Natural killer cell treated with Interleukin-12 subunit alpha and Interleukin-12 subunit beta and Interleukin-15 and Interleukin-18, amount 100 ng/mL, for 72 hours (primary cell): ENCODE measurements at regions not wholly inside any gene's neighbourhood (a gene's known extent, or its start where the extent isn't known, plus 50 kb on each side); places are given as distances from the start of the nearest gene placed in this dataset.
A peak's percentile ranks its signal among the peaks of the same experiment; 100 is the strongest.

Source experiments
- ATAC-seq, 2 donors: fragments of 150-1000 bp; cut with Tn5 transposase in 1 of 2; sonication (Bioruptor Pico), chemical (Tn5 transposase) in 1 of 2; 2 replicates each; pipeline ENCODE4 v1.10.0; 2021
- DNase-seq: peaks from one replicate; pipeline ENCODE4 v3.0.0; 2022; ENCODE audit warnings: low spot score
- H3K27ac Mint-ChIP-seq, 2 donors: 1 replicate in 1 of 2; 2 replicates in 1 of 2; pipeline ENCODE4 v1.8.0; 2022; ENCODE audit warnings: mixed read lengths in 2 of 2, mild to moderate bottlenecking in 1 of 2, moderate library complexity in 1 of 2
- H3K27me3 Mint-ChIP-seq, 2 donors: 1 replicate in 1 of 2; 2 replicates in 1 of 2; pipeline ENCODE4 v1.8.0; 2022; ENCODE audit warnings: mixed read lengths in 2 of 2
- H3K36me3 Mint-ChIP-seq: one replicate; pipeline ENCODE4 v1.8.0; 2022; ENCODE audit warnings: mixed read lengths
- H3K4me1 Mint-ChIP-seq, 2 donors: 1 replicate in 1 of 2; 2 replicates in 1 of 2; pipeline ENCODE4 v1.8.0; 2022; ENCODE audit warnings: low read depth in 2 of 2, mixed read lengths in 2 of 2, mild to moderate bottlenecking in 1 of 2
- H3K4me3 Mint-ChIP-seq: one replicate; pipeline ENCODE4 v1.8.0; 2022; ENCODE audit warnings: mixed read lengths
- H3K9me3 Mint-ChIP-seq: 2 replicates; pipeline ENCODE4 v1.8.0; 2022; ENCODE audit warnings: mixed read lengths

DNA sequence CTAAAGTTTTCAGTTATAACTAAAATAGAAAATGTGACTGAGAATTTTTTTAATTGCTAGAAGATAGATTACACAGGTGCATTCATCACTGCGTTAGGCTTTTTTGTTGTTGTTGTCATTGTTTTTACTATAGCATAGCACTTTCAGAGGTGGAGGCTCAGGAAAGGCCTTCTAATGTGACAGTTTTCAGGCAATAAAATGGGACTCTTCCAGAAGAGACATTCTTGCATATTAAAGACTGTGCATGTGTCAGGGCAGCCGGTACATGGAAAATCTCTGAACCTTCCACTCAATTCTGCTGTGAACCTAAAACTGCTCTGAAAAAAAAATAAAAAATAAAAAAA is 175.2 kb downstream of the METTL4 start:
- no peaks in the 10 kb centered on the region for H3K36me3 Mint-ChIP-seq
- H3K27me3 Mint-ChIP-seq, result peaks cover 4 to 33% of the 10 kb centered on the region in 2 donors
- DNase-seq (no peak), ATAC-seq (no peak)
- no peak overlapping the region for H3K27ac Mint-ChIP-seq
- H3K9me3 Mint-ChIP-seq, result no peaks in the 10 kb centered on the region
- H3K4me3 Mint-ChIP-seq, result no peak overlapping the region
- no peaks in the 10 kb centered on the region for H3K4me1 Mint-ChIP-seq

DNA sequence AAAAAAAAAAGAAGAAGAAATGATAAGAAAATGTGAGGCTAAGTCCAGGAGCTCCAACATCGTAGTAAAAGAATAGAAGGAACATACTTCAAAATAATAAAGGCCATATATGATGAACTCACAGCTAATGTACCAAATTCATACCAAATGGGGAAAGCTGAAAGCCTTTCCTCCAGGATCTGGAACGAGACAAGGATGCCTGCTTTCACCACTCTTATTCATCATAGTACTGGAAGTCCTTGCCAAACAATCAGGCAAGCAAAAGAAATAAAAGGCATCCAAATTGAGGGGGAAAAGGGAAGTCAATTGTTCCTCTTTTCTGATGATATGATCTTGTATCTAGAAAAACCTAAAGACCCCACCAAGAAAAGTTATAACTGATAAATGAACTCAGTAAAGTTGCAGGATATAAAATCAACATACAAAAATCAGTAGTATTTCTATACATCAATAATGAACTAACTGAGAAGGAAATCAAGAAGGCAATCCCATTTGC is 170.6 kb downstream of the METTL4 start:
- no peak overlapping the region for H3K27ac Mint-ChIP-seq
- no peaks in the 10 kb centered on the region for H3K9me3 Mint-ChIP-seq
- no peak for DNase-seq
- no peak overlapping the region for H3K4me3 Mint-ChIP-seq
- no peaks in the 10 kb centered on the region for H3K36me3 Mint-ChIP-seq
- no peak for ATAC-seq
- H3K27me3 Mint-ChIP-seq, result peaks cover 3 to 38% of the 10 kb centered on the region in 2 donors
- no peaks in the 10 kb centered on the region for H3K4me1 Mint-ChIP-seq

DNA sequence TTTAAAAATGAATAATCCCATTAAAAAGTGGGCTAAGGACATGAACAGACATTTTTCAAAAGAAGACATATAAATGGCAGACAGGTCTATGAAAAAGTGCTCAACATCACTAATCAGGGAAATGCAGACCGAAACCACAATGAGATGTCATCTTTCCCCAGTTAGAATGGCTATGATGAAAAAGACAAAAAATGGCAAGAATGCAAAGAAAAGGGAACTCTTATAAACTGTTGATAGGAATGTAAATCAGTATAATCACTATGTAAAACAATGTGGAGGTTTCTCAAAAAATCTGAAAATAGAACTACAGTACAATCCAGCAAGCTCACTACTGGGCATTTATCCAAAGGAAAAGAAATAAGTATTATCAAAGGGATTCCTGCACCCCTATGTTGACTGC is 169.2 kb downstream of the METTL4 start:
- Mint-ChIP-seq H3K27ac (no peak overlapping the region), H3K4me3 (no peak overlapping the region), H3K36me3 (no peaks in the 10 kb centered on the region), H3K9me3 (no peaks in the 10 kb centered on the region), H3K27me3 (peaks cover 3 to 33% of the 10 kb centered on the region in 2 donors), H3K4me1 (no peaks in the 10 kb centered on the region)
- ATAC-seq, result no peak
- no peak for DNase-seq

DNA sequence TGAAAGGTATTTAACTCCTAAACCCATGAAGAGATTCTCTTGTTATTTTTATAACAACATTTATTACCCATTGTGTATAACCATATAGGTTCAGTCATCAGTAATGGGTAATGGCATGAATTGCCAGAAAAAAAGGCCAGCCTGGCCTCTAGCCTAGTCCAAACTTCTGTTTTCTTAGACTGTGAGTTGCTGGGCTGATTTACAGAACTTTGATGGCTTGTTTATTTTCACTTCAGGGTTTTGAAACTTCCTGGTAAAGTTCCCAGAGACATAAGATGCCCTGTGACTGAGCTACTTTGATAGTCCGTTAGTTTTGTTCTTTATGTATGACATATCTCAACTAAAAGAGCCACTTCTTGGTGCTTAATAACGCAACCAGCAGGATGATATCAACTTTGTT is 164.8 kb downstream of the METTL4 start:
- H3K4me3 Mint-ChIP-seq, result no peak overlapping the region
- peaks cover 9 to 16% of the 10 kb centered on the region in 2 donors for H3K27me3 Mint-ChIP-seq
- no peaks in the 10 kb centered on the region for H3K4me1 Mint-ChIP-seq
- no peaks in the 10 kb centered on the region for H3K36me3 Mint-ChIP-seq
- no peak for ATAC-seq
- no peaks in the 10 kb centered on the region for H3K9me3 Mint-ChIP-seq
- H3K27ac Mint-ChIP-seq, result no peak overlapping the region
- no peak for DNase-seq

DNA sequence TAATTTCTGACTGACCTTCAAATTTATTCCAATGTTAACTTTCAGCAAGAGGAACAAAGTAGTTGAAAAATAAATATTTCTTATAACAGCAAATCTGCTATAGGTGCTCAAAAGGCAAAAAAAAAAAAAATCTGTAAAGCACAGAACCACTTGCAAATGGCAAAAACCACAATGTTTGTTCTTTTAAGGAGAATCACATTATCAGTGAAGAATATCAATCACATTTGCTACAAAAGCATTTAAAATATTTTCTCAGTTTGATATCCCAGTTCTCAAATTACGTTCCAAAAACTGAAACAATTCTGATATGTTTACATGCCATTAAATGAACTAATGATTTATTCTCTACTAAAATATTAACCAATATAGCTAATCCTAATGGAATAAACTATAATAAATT is 163.3 kb downstream of the METTL4 start:
- peaks cover 7 to 9% of the 10 kb centered on the region in 2 donors for H3K27me3 Mint-ChIP-seq
- no peaks in the 10 kb centered on the region for H3K36me3 Mint-ChIP-seq
- H3K27ac Mint-ChIP-seq, result no peak overlapping the region
- no peaks in the 10 kb centered on the region for H3K4me1 Mint-ChIP-seq
- no peak for DNase-seq
- no peak overlapping the region for H3K4me3 Mint-ChIP-seq
- H3K9me3 Mint-ChIP-seq, result no peaks in the 10 kb centered on the region
- no peak for ATAC-seq

DNA sequence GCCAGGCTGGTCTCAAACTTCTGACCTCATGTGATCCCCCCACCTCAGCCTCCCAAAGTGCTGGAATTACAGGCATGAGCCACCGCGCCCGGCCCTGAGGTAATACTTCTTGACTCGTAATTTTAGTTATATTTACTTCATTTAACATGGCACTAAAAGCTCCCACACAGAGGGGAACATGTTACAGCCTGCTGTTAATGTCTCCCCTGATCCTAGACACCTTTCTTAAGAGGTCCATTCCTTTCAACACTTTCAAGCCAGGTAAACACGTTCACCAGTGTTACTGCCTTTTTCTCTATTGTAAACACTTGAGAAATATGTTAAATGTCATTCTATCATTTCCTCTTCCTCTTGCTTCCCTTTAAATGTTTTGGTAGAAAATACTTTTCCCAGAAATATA is 161.4 kb downstream of the METTL4 start:
- Mint-ChIP-seq H3K4me3 (no peak overlapping the region), H3K9me3 (no peaks in the 10 kb centered on the region), H3K36me3 (no peaks in the 10 kb centered on the region), H3K4me1 (no peaks in the 10 kb centered on the region), H3K27me3 (peaks cover 7 to 9% of the 10 kb centered on the region in 2 donors), H3K27ac (no peak overlapping the region)
- no peak for DNase-seq
- no peak for ATAC-seq

DNA sequence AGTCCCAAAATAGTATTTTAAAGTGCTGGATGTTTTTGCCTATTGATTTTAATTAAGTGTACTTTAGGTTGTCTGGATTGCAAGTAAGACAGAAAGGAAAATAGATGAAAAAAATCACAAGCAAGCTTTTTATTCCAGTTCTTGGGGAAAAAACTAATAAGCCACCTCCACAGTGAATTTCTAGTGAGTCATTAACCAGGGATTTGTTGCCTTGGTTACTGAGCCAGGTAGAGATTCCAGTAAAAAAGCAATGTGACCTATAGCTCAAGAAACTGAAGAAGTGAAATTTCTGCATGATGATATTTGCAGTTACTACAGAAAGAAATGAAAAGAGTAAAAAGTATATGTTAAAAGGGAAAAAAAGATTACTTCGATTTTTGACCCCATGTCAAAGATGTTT is 160.6 kb downstream of the METTL4 start:
- no peaks in the 10 kb centered on the region for H3K4me1 Mint-ChIP-seq
- peaks cover 2 to 6% of the 10 kb centered on the region in 2 donors for H3K27me3 Mint-ChIP-seq
- no peak for ATAC-seq

DNA sequence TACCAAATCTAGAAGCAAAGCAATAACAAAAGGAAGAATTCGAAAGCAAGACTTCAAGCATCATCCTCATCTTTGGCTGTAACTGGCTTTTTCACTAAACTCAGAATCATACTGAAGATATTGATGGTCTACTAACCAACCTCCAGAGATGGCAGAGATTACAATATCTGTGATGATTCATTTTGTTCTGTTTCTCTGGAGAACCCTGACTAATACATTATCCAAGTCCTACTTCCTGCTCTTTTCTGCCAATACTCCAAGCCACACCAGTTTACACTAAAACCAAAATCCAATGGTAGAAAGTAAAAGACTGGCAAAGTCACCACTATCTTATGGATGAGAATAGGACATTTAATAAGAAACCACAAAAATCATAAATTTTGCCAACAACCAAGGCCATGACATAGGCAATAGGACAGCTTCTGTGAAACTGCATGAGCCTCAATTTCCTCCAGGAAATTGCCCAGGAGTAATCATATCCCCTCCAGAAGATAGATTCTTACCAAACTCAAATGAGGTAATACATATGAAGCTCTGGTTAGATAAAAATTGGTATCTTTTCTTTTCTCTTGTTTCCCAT is 159.8 kb downstream of the METTL4 start:
- Mint-ChIP-seq H3K4me1 (no peaks in the 10 kb centered on the region), H3K36me3 (no peaks in the 10 kb centered on the region), H3K27me3 (peaks cover 5 to 8% of the 10 kb centered on the region in 2 donors), H3K9me3 (peaks cover 3% of the 10 kb centered on the region), H3K4me3 (no peak overlapping the region), H3K27ac (no peak overlapping the region)
- ATAC-seq (no peak), DNase-seq (no peak)

More for the DNA sequence above, 160.6 kb downstream of the METTL4 start:
- no peak overlapping the region for H3K27ac Mint-ChIP-seq
- H3K36me3 Mint-ChIP-seq, result no peaks in the 10 kb centered on the region
- DNase-seq, result no peak
- H3K9me3 Mint-ChIP-seq, result no peaks in the 10 kb centered on the region
- H3K4me3 Mint-ChIP-seq, result no peak overlapping the region

DNA sequence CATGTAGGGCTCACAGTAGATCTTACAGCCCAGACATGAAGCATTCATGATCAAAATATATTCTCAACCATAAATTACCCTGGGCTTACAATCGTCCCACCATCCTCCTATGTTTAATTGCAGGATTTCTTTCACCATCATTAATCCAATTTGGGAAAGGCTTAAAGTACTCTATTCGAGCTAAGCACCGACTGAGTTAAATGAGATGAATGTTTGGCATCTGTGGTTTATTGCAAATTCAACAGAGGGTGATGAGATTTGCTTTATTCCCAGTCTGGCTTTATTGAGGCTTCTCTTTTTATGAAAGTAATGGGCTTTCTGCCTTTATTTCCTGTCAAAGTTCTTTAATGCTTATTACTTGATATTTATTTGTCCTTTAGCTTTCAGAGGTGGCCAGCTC is 159.0 kb downstream of the METTL4 start:
- H3K36me3 Mint-ChIP-seq, result no peaks in the 10 kb centered on the region
- H3K4me3 Mint-ChIP-seq, result no peak overlapping the region
- peaks cover 8 to 9% of the 10 kb centered on the region in 2 donors for H3K27me3 Mint-ChIP-seq
- H3K27ac Mint-ChIP-seq, result no peak overlapping the region
- H3K9me3 Mint-ChIP-seq, result peaks cover 4% of the 10 kb centered on the region
- DNase-seq (no peak), ATAC-seq (no peak)
- H3K4me1 Mint-ChIP-seq, result no peaks in the 10 kb centered on the region

DNA sequence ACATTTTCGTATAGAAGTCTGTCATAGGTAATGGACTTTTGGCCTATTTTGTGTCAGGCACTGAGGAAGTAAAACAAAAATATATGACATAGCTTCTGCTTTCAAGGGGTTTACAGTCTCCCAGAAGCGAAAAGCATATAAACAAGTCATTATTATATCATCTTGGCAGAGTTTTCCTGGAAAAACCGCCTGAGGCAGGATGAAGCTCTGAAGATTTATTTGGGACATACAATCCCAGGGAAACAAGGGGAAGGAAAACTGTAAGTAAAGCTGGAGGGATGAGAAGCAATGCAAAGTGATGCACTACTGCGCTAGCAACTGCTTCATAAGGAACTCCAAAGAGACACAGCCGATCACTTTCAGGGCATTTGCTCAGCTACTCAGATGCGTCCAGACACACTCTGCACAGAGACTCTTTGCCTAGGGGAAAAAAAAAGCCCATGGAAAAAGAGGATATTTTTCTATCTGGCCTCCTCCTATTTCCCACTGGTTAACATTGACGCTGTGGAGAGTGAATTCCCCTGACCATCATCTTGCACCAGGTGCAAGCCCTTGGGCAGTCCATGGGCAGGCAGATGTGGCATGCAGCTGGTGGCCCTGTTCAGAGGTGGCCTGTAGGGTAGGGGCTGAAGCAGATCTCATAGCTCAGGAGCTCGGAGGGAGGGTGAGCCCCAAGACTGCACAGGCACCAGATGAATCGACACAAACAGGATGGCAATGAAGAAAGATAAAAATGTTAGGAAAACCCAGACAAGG is 158.1 kb downstream of the METTL4 start:
- Mint-ChIP-seq H3K9me3 (peaks cover 4% of the 10 kb centered on the region), H3K4me1 (no peaks in the 10 kb centered on the region), H3K27ac (no peak overlapping the region), H3K27me3 (peaks cover 8 to 9% of the 10 kb centered on the region in 2 donors), H3K36me3 (no peaks in the 10 kb centered on the region), H3K4me3 (no peak overlapping the region)
- DNase-seq (no peak), ATAC-seq (no peak)

DNA sequence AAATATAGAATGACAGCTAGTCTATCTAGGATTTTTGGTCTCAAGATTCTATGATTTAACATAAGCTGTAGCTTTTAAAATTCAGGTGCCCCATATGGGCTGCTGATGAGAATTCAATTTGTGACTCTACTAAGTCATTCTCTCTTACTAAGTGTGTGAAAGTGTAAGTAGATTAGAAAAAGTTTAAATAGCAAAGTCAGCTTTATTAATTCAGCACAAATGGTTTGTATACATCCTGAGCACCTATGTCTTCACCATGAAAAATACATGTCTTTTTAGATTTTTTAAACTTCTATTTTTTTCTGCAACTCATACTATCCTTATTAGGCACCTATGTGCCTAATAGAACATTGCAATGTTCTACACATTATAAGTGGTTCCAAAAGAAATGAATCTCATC is 157.1 kb downstream of the METTL4 start:
- no peak for ATAC-seq
- Mint-ChIP-seq H3K27me3 (peaks cover 6 to 8% of the 10 kb centered on the region in 2 donors), H3K27ac (no peak overlapping the region), H3K4me3 (no peak overlapping the region), H3K9me3 (peaks cover 4% of the 10 kb centered on the region), H3K36me3 (no peaks in the 10 kb centered on the region), H3K4me1 (no peaks in the 10 kb centered on the region)
- DNase-seq, result no peak

DNA sequence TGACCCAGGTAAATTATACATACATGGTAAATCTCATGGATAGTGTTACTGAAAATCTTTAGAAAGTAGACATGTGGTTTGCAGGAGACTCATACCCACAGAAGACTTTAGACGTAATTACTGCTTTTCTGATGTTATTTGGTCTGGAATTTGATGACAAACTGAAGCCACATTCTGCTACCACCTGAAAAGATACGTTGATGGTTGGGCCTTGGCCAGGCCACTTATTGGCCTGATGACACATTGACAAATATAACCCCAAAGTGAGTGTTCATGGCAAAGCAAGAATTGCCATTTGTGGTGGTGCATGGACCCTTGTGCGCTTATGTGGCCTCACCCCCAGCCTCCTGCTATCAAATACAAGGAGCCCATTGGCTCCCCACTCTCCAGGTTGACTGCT is 155.6 kb downstream of the METTL4 start:
- H3K4me1 Mint-ChIP-seq, result no peaks in the 10 kb centered on the region
- H3K4me3 Mint-ChIP-seq, result no peak overlapping the region
- H3K27me3 Mint-ChIP-seq, result peaks cover 4 to 18% of the 10 kb centered on the region in 2 donors
- peaks cover 4% of the 10 kb centered on the region for H3K9me3 Mint-ChIP-seq
- DNase-seq, result no peak
- H3K27ac Mint-ChIP-seq, result no peak overlapping the region
- no peak for ATAC-seq
- H3K36me3 Mint-ChIP-seq, result no peaks in the 10 kb centered on the region

DNA sequence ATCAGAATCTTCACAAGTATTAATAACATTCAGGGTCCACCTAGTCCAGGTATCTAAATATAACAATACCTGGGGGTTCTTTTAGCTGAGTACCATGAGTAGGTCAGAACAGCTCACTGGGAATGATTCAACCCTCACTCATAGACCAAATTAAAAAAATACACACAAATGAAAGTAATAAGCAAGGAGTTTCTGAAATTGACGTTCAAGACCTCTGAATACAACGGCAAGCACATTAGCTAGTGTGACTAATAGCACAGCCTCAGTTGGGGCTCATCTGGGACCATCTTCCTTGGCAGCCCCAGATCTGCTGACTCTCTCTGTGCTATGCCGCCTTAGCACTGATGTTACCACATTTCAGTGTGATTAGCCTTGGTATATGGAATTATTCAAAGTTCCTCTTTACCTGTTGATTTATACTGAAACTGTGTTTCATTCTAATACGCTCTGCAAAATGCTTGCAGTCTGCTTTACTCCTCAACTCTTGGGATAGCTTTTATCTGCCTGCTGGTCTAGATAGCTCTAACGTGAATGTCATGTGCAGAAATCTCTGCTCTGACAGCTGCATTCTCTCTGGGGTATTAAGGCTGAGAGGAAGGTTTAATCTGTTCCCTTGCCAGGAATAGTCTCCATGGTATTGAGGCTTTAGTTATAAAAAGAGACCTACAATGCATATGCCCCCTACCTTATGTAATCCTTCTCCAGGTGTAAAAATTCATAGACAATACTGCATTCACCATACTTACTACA is 153.3 kb downstream of the METTL4 start:
- no peaks in the 10 kb centered on the region for H3K36me3 Mint-ChIP-seq
- ATAC-seq, result peak in 1 of 2 donors; percentile 20
- peaks cover 4% of the 10 kb centered on the region for H3K9me3 Mint-ChIP-seq
- DNase-seq, result no peak
- H3K27me3 Mint-ChIP-seq, result peaks cover 7 to 29% of the 10 kb centered on the region in 2 donors
- H3K27ac Mint-ChIP-seq, result no peak overlapping the region
- H3K4me3 Mint-ChIP-seq, result no peak overlapping the region
- no peaks in the 10 kb centered on the region for H3K4me1 Mint-ChIP-seq

DNA sequence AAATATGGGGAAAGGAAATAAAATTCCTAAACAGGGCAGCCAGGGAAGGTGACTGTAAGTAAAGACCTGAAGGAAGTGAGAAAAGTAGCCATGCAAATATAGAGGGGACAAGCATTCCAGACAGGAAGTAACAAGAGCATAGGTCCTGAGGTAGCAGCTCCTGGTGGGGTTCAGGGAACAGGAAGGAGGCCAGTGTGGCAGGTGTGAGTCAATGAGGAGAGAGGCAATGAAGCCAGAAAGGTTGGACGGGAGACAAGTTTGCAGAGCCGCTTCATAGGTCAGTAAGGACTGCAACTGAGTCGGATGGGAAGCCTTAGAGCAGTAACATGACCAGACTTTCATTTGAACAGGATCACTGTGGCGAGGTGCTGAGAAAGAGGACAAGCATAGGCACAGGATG is 150.9 kb downstream of the METTL4 start:
- Mint-ChIP-seq H3K4me1 (no peaks in the 10 kb centered on the region), H3K27me3 (peaks cover 7 to 29% of the 10 kb centered on the region in 2 donors), H3K9me3 (peaks cover 5% of the 10 kb centered on the region), H3K36me3 (no peaks in the 10 kb centered on the region), H3K27ac (no peak overlapping the region), H3K4me3 (no peak overlapping the region)
- DNase-seq (no peak), ATAC-seq (no peak)
